Inflammatory macrophage (primary cell): ENCODE measurements at regions not wholly inside any gene's neighbourhood (a gene's known extent, or its start where the extent isn't known, plus 50 kb on each side); places are given as distances from the start of the nearest gene placed in this dataset.

Experiments
- DNase-seq, 2 donors: peaks; one replicate each; pipeline ENCODE4 v3.0.0-alpha.2; 2020 to 2022

- no peak for DNase-seq
Observed at GRCh38 chr2:150417278-150417677, 70.2 kb downstream of the RND3 start.

GRCh38 chr2:150415022-150415421 lies 72.4 kb downstream of the RND3 start:
- DNase-seq, result no peak

GRCh38 chr2:150413910-150414309 lies 73.6 kb downstream of the RND3 start:
- no peak for DNase-seq

- DNase-seq, result no peak
Observed at GRCh38 chr2:150413366-150413765, 74.1 kb downstream of the RND3 start.

- no peak for DNase-seq
Observed at GRCh38 chr2:150410809-150411208, 76.7 kb downstream of the RND3 start.

GRCh38 chr2:150409196-150409595 lies 78.3 kb downstream of the RND3 start:
- DNase-seq, result no peak

GRCh38 chr2:150404147-150404546 lies 83.3 kb downstream of the RND3 start:
- no peak for DNase-seq

- DNase-seq, result no peak
Observed at GRCh38 chr2:150403457-150403856, 84.0 kb downstream of the RND3 start.

- DNase-seq, result no peak
Observed at GRCh38 chr2:150402953-150403352, 84.5 kb downstream of the RND3 start.

- no peak for DNase-seq
Observed at GRCh38 chr2:150400849-150401248, 86.6 kb downstream of the RND3 start.

GRCh38 chr2:150392614-150393013 lies 94.9 kb downstream of the RND3 start:
- no peak for DNase-seq

GRCh38 chr2:150391779-150392178 lies 95.7 kb downstream of the RND3 start:
- DNase-seq, result no peak

- DNase-seq, result no peak
Observed at GRCh38 chr2:150389447-150389846, 98.0 kb downstream of the RND3 start.

- DNase-seq, result no peak
Observed at GRCh38 chr2:150388289-150388625, 99.2 kb downstream of the RND3 start.

- DNase-seq, result no peak
Observed at GRCh38 chr2:150387586-150388288, 99.7 kb downstream of the RND3 start.

GRCh38 chr2:150385211-150385610 lies 102.3 kb downstream of the RND3 start:
- DNase-seq, result no peak

GRCh38 chr2:150383587-150383986 lies 103.9 kb downstream of the RND3 start:
- no peak for DNase-seq

- DNase-seq, result no peak
Observed at GRCh38 chr2:150379166-150379565, 108.3 kb downstream of the RND3 start.

- DNase-seq, result no peak
Observed at GRCh38 chr2:150378686-150379085, 108.8 kb downstream of the RND3 start.

GRCh38 chr2:150376553-150377335 lies 110.7 kb downstream of the RND3 start:
- no peak for DNase-seq

- DNase-seq, result no peak
Observed at GRCh38 chr2:150375333-150375732, 112.1 kb downstream of the RND3 start.

GRCh38 chr2:150374492-150374891 lies 113.0 kb downstream of the RND3 start:
- no peak for DNase-seq

- DNase-seq, result no peak
Observed at GRCh38 chr2:150373374-150373773, 114.1 kb downstream of the RND3 start.

- no peak for DNase-seq
Observed at GRCh38 chr2:150371044-150371818, 116.2 kb downstream of the RND3 start.
